Motor neuron (in vitro differentiated cells): ENCODE measurements at regions not wholly inside any gene's neighbourhood (a gene's known extent, or its start where the extent isn't known, plus 50 kb on each side); places are given as distances from the start of the nearest gene placed in this dataset.
"Not testable (repeated sequence)": the region's sequence is repeated elsewhere in the genome, so short reads cannot be mapped to it uniquely, and the experiment has no call there.

Source experiments
- ATAC-seq, 8 experiments: fragments of 200-7000 bp; cut with Tn5 transposase; replicated peaks in 6 of 8; 2 replicates each; pipeline ENCODE4 v1.8.0; 2021; ENCODE audit warnings: mild to moderate bottlenecking in 8 of 8, moderate library complexity in 8 of 8
- H3K27ac ChIP-seq, 2 donors: fragments of 250-450 bp; sonication (Bioruptor Pico); 2 replicates each; pipeline ENCODE4 v1.9.0; 2021; ENCODE audit warnings: antibody characterized with exemption in 2 of 2, mild to moderate bottlenecking in 2 of 2, moderate library complexity in 1 of 2
- H3K4me1 ChIP-seq, 2 donors: fragments of 250-450 bp; sonication (Bioruptor Pico); replicated peaks in 1 of 2; 2 replicates each; pipeline ENCODE4 v1.6.1; 2021; ENCODE audit warnings: antibody characterized with exemption in 2 of 2, mild to moderate bottlenecking in 2 of 2, moderate library complexity in 1 of 2
- H3K4me3 ChIP-seq, 5 donors: fragments of 250-450 bp; sonication (Bioruptor Pico); 2 replicates each; pipeline ENCODE4 v1.9.0; 2021; ENCODE audit warnings: antibody characterized with exemption in 5 of 5, mild to moderate bottlenecking in 5 of 5, moderate library complexity in 4 of 5
- WGBS, 10 experiments: fragments of 450-650 bp; shearing (Covaris generic); methylation state at CpG; one replicate each; pipeline ENCODE4 v1.0.0; 2022; 5-methylcytosine and 5-hydroxymethylcytosine counted together
- in situ Hi-C, 9 experiments: fragments of 400-800 bp; cut with MboI; loops; one replicate each; pipeline ENCODE4 v1.15.0; 2021; ENCODE audit warnings: low sequenced_read_pairs in 9 of 9, low pct_unique_long_range_greater_than_20kb in 2 of 9; ENCODE audit not compliant: unreplicated experiment in 9 of 9

DNA sequence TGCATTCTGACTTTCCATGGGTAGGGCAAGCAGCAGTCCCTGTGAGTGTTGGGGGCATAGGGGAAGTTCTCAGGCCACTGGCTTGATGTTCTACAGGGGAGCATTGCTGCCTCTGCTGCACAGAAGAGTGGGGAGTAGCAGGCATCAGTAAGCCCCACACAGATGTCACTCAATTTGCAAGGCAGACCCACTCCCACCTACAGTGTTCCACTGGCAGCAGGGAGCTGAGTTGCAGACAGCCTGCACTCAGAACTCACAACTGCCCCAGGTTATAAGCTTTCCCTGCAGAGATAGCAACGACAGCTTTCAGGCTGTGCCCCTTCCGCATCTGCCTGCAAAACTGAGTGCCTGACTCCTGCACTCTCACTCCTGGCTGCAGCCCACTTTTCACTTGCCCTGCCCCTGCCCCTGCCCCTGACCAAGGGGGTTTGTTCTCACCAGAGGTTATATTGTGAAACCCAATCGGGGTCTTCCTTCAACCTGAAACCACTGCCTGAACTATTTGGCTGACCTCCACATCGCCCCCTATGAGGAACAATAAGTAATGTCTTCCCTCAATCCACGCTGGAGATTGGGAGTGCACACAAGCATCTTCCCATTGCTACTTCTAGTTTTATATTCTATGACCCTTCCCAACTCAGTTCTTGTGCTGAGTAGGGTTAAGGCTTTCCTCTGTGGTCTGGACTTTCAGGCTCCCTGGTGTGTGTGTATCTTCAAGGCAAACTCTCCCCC lies 227.4 kb upstream of the CXorf51B start:
- no peaks in the 10 kb centered on the region for H3K4me1 ChIP-seq
- no peak overlapping the region for H3K27ac ChIP-seq
- ATAC-seq = no peak
- in situ Hi-C loops = no loop called here
- 10 to 40% (median 38%) methylated on average over 1 to 5 of the region's 5 CpGs; no CpG with 5 or more reads in 7 of the 10 experiments for WGBS, 10 experiments
- no peak overlapping the region for H3K4me3 ChIP-seq

DNA sequence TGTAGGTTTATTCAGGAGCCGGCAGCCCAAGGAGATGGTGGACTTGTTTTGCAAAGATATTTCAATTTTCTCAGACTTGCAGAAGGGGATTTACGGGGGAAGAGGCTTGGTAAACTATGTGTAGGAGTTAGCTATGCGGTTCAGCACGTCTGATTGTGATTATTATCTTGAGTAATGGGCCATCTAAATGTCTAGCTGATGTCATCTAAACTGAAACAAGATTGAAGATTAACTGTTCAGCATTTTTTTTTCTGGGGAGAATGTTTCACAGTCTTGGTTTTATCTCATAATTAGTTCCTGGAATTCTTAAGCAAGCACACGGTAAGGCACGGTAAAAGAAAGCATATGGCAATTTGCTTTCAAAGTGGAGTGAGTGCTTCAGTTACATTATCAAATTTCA lies 207.3 kb upstream of the CXorf51B start:
- WGBS, 10 experiments = 0 to 48% (median 26%) methylated on average over 1 to 6 of the region's 6 CpGs; no CpG with 5 or more reads in 6 of the 10 experiments
- H3K4me1 ChIP-seq = no peaks in the 10 kb centered on the region
- no peak overlapping the region for H3K27ac ChIP-seq
- ATAC-seq = peak in 4 of 8 experiments; percentile 42 to 59 (median 46)
- no peak overlapping the region for H3K4me3 ChIP-seq
- in situ Hi-C loops = no loop called here

DNA sequence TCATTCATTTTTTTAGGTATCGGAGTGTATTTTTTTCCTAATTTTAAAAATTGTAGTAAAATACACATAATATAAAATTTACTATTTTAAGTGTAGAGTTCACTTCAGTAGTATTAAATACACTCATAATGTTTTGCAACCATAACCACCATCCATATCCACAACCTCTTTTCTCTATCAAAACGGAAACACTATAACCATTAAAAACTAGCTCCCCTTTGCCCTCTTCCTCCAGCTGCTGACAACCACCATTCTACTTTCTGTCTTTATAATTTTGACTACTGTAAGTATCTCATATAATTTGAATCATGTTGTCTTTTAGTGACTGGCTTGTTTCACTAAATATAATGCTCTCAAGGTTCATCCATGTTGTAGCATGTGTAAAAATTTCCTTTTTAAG lies 205.4 kb upstream of the CXorf51B start:
- no peak for ATAC-seq
- no peak overlapping the region for H3K4me3 ChIP-seq
- 29 to 100% (median 89%) methylated on average over 1 to 2 of the region's 2 CpGs; no CpG with 5 or more reads in 4 of the 10 experiments for WGBS, 10 experiments
- in situ Hi-C loops = no loop called here
- no peaks in the 10 kb centered on the region for H3K4me1 ChIP-seq
- H3K27ac ChIP-seq = no peak overlapping the region

DNA sequence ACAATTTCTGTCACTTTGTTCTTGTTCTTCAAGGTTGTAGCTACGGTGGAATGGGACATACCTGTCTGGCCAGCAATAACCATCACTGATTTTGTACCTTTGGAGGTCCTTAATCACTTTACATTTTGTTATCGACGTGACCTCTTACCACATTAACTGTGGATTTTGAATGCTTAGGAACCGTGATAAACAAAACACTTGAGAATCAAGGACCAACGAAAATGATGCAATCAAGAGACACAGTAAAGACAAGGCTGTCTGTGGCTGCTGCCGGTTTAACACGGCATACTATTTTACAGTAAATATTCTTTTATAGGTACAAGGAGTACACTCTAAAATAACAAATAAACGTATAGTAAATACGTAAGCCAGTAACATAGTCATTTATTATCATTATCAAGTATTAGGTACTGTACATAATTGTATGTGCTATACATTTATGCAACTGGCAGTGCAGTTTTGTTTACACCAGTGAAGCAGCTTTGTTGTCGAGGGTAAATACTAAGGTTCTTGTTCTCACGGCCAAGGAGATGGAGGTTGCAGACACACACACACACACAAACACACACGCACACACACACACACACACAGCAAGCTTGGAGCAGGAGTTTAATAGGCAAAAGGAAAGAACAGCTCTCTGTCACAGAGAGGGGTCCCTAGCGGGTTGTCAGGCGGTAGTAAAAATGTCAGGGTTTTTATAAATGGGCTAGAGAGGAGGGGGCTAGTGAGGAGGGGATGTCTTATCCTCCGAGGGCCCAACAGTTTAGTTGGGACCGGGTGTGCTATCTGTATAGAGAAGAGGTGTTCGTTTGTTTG lies 194.7 kb upstream of the CXorf51B start:
- Histone ChIP-seq H3K27ac (peak overlapping the region; percentile 71 to 88), H3K4me3 (peak overlapping the region in 2 of 5 donors; percentile 13 to 14), H3K4me1 (peaks cover 20% of the 10 kb centered on the region in 2 donors)
- in situ Hi-C loops = no loop called here
- ATAC-seq = peak in 5 of 8 experiments; percentile 68 to 95 (median 93)
- 3 to 63% (median 43%) methylated on average over 2 to 9 of the region's 17 CpGs; no CpG with 5 or more reads in 3 of the 10 experiments for WGBS, 10 experiments

DNA sequence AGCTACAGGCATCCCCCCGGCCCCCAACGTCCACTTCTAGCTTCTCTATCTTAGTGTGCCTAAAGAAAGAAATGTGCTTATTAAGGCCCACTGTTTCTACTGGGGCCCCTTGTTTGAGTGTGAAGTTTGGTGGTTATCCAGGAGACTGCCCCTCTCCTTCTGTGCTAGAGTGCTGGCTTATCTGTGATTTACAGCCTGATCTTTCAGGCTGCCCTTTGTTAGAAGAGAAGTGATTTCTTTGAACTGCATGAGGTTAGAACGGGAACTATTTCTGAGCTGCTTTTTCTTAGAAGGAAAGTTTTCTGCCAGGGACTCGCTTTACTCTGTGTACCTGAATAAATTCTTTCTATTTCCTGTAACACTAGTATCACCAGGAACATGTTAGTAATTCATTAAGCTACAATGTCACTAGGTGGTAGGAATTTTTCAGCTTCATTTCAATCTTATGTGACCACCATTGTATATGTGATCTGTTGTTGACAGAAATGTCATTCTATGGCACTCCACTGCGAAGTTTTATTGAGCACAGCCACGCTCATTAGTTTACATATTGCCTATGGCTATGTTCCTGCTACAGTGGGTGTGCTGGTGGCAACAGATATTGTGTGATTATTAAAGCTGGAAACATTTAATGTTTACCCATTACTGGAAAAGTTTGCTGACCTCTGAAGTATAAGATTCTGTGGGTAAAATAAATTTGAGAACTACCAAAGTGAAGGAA lies 193.8 kb upstream of the CXorf51B start:
- Histone ChIP-seq H3K4me1 (peaks cover 20% of the 10 kb centered on the region in 2 donors), H3K27ac (peak overlapping the region; percentile 71 to 88), H3K4me3 (peak overlapping the region in 2 of 5 donors; percentile 13 to 14)
- ATAC-seq = peak in 6 of 8 experiments; percentile 59 to 80 (median 72)
- 0 to 18% (median 7%) methylated on average over 1 to 5 of the region's 6 CpGs; no CpG with 5 or more reads in 6 of the 10 experiments for WGBS, 10 experiments
- in situ Hi-C loops = no loop called here

DNA sequence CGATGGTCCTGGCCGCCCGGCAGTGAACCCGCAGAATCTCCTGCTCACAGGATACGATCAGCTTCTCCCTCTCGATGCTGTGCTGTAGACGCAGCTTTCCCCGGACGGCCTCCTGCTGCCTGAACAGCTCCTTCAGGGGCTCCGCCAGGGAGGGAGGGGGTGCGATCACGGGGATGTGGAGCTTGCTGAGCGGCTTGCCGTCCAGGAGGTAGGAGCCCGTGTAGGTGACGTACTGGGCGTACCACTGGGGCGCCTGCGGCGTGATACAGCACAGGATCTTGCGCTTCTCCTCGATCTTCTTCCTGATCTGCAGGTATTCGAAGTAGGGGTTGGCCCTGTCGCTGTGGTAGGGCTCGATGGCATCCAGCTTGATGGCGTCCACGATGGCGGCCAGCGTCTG lies 189.6 kb upstream of the CXorf51B start:
- no CpG with 5 or more reads among the region's 29 CpGs for WGBS, 10 experiments
- H3K4me3 ChIP-seq, H3K27ac ChIP-seq, H3K4me1 ChIP-seq, ATAC-seq, in situ Hi-C loops: not testable (repeated sequence)

DNA sequence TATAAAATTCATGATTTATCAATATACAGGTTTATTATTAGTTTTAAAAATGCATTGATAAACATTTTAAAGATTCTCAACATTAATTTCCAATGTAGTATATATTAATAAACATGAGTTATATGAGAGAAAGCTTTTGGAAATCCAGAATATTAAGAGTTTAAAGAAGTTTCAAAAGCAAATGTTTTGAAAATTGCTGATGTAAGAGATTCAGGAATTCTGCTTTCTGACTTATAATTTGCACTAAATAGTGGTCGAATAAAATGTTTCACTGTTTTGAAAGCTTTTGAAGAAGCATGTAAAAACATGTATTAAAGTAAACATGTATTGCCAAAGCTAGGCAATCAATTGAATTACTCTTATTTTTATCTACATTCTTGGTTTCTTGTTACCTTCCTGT lies 151.2 kb upstream of the CXorf51B start:
- Histone ChIP-seq H3K4me1 (no peaks in the 10 kb centered on the region), H3K27ac (no peak overlapping the region), H3K4me3 (no peak overlapping the region)
- ATAC-seq = no peak
- WGBS, 10 experiments = 0 to 60% (median 18%) methylated on average over 1 of the region's 1 CpG; no CpG with 5 or more reads in 5 of the 10 experiments
- in situ Hi-C loops = no loop called here

DNA sequence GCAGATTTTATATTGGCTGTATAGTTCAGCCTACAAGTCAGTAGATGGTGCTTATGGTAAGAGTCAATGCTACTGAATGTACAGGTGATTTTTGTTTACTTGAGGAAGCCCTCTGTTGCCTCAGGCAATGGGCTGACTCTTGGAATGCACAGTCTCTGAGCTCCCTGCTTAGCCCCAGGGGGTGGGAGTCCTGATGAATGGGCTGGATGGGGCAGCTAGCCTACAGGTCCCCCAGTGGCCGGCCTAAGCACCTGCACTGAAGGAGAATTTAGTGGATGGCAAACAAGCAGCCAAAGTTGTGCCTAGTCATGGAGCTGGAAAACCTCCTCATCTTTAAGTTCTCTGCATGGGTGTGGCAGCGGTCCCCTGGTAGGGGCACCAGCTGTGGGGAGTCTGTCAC lies 101.8 kb upstream of the CXorf51B start:
- no peaks in the 10 kb centered on the region for H3K4me1 ChIP-seq
- H3K4me3 ChIP-seq = no peak overlapping the region
- WGBS, 10 experiments = 42% methylated on average over 2 of the region's 2 CpGs; no CpG with 5 or more reads in 9 of the 10 experiments
- ATAC-seq = no peak
- no peak overlapping the region for H3K27ac ChIP-seq
- in situ Hi-C loops = no loop called here

DNA sequence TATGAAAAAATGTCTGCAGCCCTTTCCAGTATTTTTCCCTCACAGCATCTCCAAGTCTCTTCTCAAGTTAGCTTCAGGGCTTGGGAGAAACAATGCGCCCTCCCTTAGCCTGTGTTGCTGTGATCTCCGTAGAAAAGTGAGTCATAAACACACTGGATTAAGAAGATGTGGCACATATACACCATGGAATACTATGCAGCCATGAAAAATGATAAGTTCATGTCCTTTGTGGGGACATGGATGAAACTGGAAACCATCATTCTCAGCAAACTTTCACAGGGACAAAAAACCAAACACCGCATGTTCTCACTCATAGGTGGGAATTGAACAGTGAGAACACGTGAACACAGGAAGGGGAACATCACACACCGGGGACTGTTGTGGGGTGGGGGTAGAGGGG lies 100.7 kb upstream of the CXorf51B start:
- 0 to 21% (median 0%) methylated on average over 1 to 3 of the region's 5 CpGs; no CpG with 5 or more reads in 7 of the 10 experiments for WGBS, 10 experiments
- H3K27ac ChIP-seq, H3K4me1 ChIP-seq, in situ Hi-C loops, ATAC-seq, H3K4me3 ChIP-seq: not testable (repeated sequence)

DNA sequence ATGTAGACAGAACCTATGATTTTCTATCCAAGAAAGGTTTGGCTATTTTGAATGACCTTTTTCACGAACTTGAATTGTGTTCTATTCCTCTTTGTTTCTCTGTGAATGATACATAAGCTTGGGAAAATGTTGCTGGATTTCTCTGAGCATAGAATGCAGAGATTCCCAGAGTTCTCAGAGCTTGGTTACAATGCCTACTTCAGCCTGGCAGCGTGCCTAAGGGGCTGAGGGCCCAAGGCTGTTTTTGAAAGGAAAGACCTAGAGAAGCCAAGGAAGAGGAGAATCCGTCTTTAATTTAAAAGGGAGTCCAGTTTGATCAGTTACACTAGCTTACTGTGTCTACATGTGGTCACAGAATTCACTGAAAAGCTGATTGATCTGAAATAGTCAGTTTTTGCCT lies 55.3 kb upstream of the CXorf51B start:
- WGBS, 10 experiments = 0 to 82% (median 56%) methylated on average over 1 to 3 of the region's 3 CpGs; no CpG with 5 or more reads in 5 of the 10 experiments
- no peak overlapping the region for H3K27ac ChIP-seq
- in situ Hi-C loops = no loop called here

DNA sequence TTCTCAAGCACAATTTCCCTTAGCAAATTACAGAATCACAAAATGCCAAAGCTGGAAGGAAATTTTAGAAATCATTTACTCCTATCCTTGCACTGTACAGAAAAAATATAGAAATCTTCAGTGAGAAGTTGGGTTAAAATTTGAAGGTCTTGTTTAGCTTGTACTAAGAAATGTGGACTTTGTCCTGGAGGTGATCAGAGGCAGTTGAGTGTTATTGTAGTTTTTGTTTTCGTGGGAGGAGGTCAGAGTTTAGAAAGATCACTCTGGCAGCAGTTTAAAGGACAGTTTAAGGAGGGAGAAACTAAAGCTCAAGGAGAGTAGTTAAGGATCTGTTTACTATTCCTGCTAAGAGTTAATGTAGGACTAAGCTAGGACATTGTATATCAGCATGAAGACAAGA lies 54.4 kb upstream of the CXorf51B start:
- no peaks in the 10 kb centered on the region for H3K4me1 ChIP-seq
- 0 to 63% (median 30%) methylated on average over 1 of the region's 1 CpG; no CpG with 5 or more reads in 6 of the 10 experiments for WGBS, 10 experiments
- in situ Hi-C loops = no loop called here
- ATAC-seq = no peak
- no peak overlapping the region for H3K27ac ChIP-seq
- H3K4me3 ChIP-seq = no peak overlapping the region

More for the DNA sequence above, 55.3 kb upstream of the CXorf51B start:
- ATAC-seq = peak in 2 of 8 experiments; percentile 40 to 67
- H3K4me3 ChIP-seq = no peak overlapping the region
- H3K4me1 ChIP-seq = no peaks in the 10 kb centered on the region
